ENCODE measurements at regions not wholly inside any gene's neighbourhood (a gene's known extent, or its start where the extent isn't known, plus 50 kb on each side); places are given as distances from the start of the nearest gene placed in this dataset.
A peak's percentile ranks its signal among the peaks of the same experiment; 100 is the strongest.

DNA sequence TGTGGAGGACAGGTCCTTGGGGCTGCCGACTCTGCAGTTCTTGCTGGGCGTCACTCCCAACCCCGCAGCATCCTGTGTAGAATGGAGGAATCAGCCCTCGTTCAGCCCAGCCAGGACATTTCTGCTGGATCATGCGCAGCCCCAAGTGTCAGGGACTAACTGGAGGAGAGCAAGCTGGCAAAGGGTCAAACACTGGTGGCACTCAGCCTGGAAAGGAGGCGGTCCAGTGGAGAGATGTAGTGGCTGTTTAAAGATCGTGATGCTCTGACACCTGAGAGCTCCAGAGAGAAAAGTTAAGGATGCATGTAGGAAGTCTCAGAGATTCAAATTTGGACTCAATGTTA lies 63.6 kb upstream of the SH3RF3 start (continued):
- TF ChIP-seq USF2 (IDR thresholded peaks at IDR 0.05; ENCODE audit: low read depth, low read length) (no peak), USF2 (CRISPR knock-in tag; IDR thresholded peaks at IDR 0.05; ENCODE audit: borderline replicate concordance) (no peak), PHF21A (CRISPR knock-in tag; IDR thresholded peaks at IDR 0.05) (0 out of 2 replicates have a peak, but pooled peaks have one; percentile 16), MNT (IDR thresholded peaks at IDR 0.05) (no peak), RFX5 (IDR thresholded peaks at IDR 0.05; ENCODE audit: low read depth, low read length) (no peak), KAT8 (CRISPR knock-in tag; IDR thresholded peaks at IDR 0.05) (no peak), FOXC1 (CRISPR knock-in tag; IDR thresholded peaks at IDR 0.05; ENCODE audit: borderline replicate concordance) (0 out of 2 replicates have a peak, but pooled peaks have one; percentile 27), ZNF430 (CRISPR knock-in tag; IDR thresholded peaks at IDR 0.05) (no peak), MAFG (CRISPR knock-in tag; IDR thresholded peaks at IDR 0.05) (0 out of 2 replicates have a peak, but pooled peaks have one; percentile 34), SMAD1 (CRISPR knock-in tag; IDR thresholded peaks at IDR 0.05; ENCODE audit: borderline replicate concordance, low read depth) (no peak), NRL (CRISPR knock-in tag; IDR thresholded peaks at IDR 0.05; ENCODE audit: borderline replicate concordance) (no peak), ZFX (CRISPR knock-in tag; IDR thresholded peaks at IDR 0.05; ENCODE audit: low read depth) (no peak), CREBL2 (CRISPR knock-in tag; IDR thresholded peaks at IDR 0.05; ENCODE audit: borderline replicate concordance) (no peak), ZNF101 (CRISPR knock-in tag; IDR thresholded peaks at IDR 0.05; ENCODE audit: borderline replicate concordance, low read depth) (no peak), ZNF557 (CRISPR knock-in tag; IDR thresholded peaks at IDR 0.05) (no peak), THAP11 (CRISPR knock-in tag; IDR thresholded peaks at IDR 0.05) (no peak), STAT5B (CRISPR knock-in tag; IDR thresholded peaks at IDR 0.05) (no peak), ZNF501 (CRISPR knock-in tag; IDR thresholded peaks at IDR 0.05) (no peak), ZNF543 (CRISPR knock-in tag; IDR thresholded peaks at IDR 0.05) (no peak), FOXO4 (CRISPR knock-in tag; conservative IDR thresholded peaks at IDR 0.05) (0 out of 2 replicates have a peak, but pooled peaks have one; percentile 76), ZC3H13 (CRISPR knock-in tag; IDR thresholded peaks at IDR 0.05) (no peak), ZNF563 (CRISPR knock-in tag; IDR thresholded peaks at IDR 0.05) (no peak)
- TF ChIP-seq, protein P1, sequence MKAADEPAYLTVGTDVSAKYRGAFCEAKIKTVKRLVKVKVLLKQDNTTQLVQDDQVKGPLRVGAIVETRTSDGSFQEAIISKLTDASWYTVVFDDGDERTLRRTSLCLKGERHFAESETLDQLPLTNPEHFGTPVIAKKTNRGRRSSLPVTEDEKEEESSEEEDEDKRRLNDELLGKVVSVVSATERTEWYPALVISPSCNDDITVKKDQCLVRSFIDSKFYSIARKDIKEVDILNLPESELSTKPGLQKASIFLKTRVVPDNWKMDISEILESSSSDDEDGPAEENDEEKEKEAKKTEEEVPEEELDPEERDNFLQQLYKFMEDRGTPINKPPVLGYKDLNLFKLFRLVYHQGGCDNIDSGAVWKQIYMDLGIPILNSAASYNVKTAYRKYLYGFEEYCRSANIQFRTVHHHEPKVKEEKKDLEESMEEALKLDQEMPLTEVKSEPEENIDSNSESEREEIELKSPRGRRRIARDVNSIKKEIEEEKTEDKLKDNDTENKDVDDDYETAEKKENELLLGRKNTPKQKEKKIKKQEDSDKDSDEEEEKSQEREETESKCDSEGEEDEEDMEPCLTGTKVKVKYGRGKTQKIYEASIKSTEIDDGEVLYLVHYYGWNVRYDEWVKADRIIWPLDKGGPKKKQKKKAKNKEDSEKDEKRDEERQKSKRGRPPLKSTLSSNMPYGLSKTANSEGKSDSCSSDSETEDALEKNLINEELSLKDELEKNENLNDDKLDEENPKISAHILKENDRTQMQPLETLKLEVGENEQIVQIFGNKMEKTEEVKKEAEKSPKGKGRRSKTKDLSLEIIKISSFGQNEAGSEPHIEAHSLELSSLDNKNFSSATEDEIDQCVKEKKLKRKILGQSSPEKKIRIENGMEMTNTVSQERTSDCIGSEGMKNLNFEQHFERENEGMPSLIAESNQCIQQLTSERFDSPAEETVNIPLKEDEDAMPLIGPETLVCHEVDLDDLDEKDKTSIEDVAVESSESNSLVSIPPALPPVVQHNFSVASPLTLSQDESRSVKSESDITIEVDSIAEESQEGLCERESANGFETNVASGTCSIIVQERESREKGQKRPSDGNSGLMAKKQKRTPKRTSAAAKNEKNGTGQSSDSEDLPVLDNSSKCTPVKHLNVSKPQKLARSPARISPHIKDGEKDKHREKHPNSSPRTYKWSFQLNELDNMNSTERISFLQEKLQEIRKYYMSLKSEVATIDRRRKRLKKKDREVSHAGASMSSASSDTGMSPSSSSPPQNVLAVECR (CRISPR knock-in tag; IDR thresholded peaks at IDR 0.05; ENCODE audit: borderline replicate concordance) = 0 out of 2 replicates have a peak, but pooled peaks have one; percentile 21
